CD14-positive monocyte (primary cell): ENCODE measurements at regions not wholly inside any gene's neighbourhood (a gene's known extent, or its start where the extent isn't known, plus 50 kb on each side); places are given as distances from the start of the nearest gene placed in this dataset.

Experiments
- DNase-seq, 3 donors: peaks; one replicate each; pipeline ENCODE4 v3.0.0-alpha.2; 2011 to 2022
- H2AFZ ChIP-seq: 2 replicates; pipeline ENCODE4 v1.6.0; 2012; ENCODE audit warnings: mild to moderate bottlenecking, low read depth, low read length, inconsistent platforms; ENCODE audit not compliant: insufficient read depth, poor library complexity, severe bottlenecking
- H3K27ac ChIP-seq, 2 donors: 1 replicate in 1 of 2; 2 replicates in 1 of 2; pipeline ENCODE4 v1.5.1; 2012 to 2013; ENCODE audit warnings: low read length in 2 of 2, control low read depth in 1 of 2, inconsistent platforms in 1 of 2, low read depth in 1 of 2, mild to moderate bottlenecking in 1 of 2
- H3K27me3 ChIP-seq, 2 donors: one replicate each; pipeline versions ENCODE4 v1.6.0 to v1.6.1; 2011 to 2013; ENCODE audit warnings: low read length in 2 of 2; ENCODE audit not compliant: control insufficient read depth in 2 of 2, insufficient read depth in 2 of 2
- H3K36me3 ChIP-seq, 2 donors: replicated peaks in 1 of 2; 1 replicate in 1 of 2; 2 replicates in 1 of 2; pipeline versions ENCODE4 v1.5.1 to v1.6.1; 2012 to 2013; ENCODE audit warnings: low read length in 2 of 2, control low read depth in 1 of 2, inconsistent platforms in 1 of 2, mild to moderate bottlenecking in 1 of 2; ENCODE audit not compliant: insufficient read depth in 2 of 2, control insufficient read depth in 1 of 2
- H3K4me1 ChIP-seq, 2 donors: 1 replicate in 1 of 2; 2 replicates in 1 of 2; pipeline versions ENCODE4 v1.5.1 to v1.6.1; 2012 to 2013; ENCODE audit warnings: low read length in 2 of 2, control low read depth in 1 of 2, inconsistent platforms in 1 of 2, mild to moderate bottlenecking in 1 of 2, moderate library complexity in 1 of 2; ENCODE audit not compliant: insufficient read depth in 2 of 2, control insufficient read depth in 1 of 2
- H3K4me2 ChIP-seq: replicated peaks from 2 replicates; pipeline ENCODE3; 2012; ENCODE audit warnings: low read length, moderate library complexity, mild to moderate bottlenecking; ENCODE audit not compliant: poor library complexity, severe bottlenecking; ENCODE audit errors: extremely low read depth
- H3K4me3 ChIP-seq, 3 experiments: fragments of 200-600 bp in 1 of 3; sonication (generic) in 1 of 3; replicated peaks in 1 of 3; 1 replicate in 2 of 3; 2 replicates in 1 of 3; pipeline ENCODE4 v1.5.1; 2011 to 2013; ENCODE audit warnings: low read length in 3 of 3, mild to moderate bottlenecking in 3 of 3, control low read depth in 2 of 3, low read depth in 2 of 3, inconsistent platforms in 1 of 3, moderate library complexity in 1 of 3
- H3K79me2 ChIP-seq: 2 replicates; pipeline ENCODE4 v1.6.0; 2012; ENCODE audit warnings: mild to moderate bottlenecking, control low read depth, inconsistent platforms, low read length, moderate library complexity; ENCODE audit not compliant: insufficient read depth
- H3K9ac ChIP-seq: 2 replicates; pipeline ENCODE4 v1.6.0; 2017; ENCODE audit warnings: low read length, mild to moderate bottlenecking; ENCODE audit not compliant: insufficient read depth, poor library complexity, severe bottlenecking
- H3K9me3 ChIP-seq, 2 donors: replicated peaks in 1 of 2; 1 replicate in 1 of 2; 2 replicates in 1 of 2; pipeline versions ENCODE4 v1.5.1 to v1.6.1; 2012 to 2013; ENCODE audit warnings: low read length in 2 of 2, control low read depth in 1 of 2; ENCODE audit not compliant: control insufficient read depth in 1 of 2, insufficient read depth in 1 of 2
- H4K20me1 ChIP-seq: 2 replicates; pipeline ENCODE4 v1.6.0; 2012; ENCODE audit warnings: mild to moderate bottlenecking, low read length, control low read depth, moderate library complexity; ENCODE audit not compliant: insufficient read depth
- H3K27ac Mint-ChIP-seq, 7 donors: one replicate each; pipeline ENCODE4 v1.8.0; 2020; ENCODE audit warnings: mild to moderate bottlenecking in 7 of 7, mixed read lengths in 7 of 7, moderate library complexity in 6 of 7, inconsistent platforms in 2 of 7
- H3K27me3 Mint-ChIP-seq, 3 donors: one replicate each; pipeline ENCODE4 v1.8.0; 2021 to 2022; ENCODE audit warnings: low read depth in 3 of 3, mild to moderate bottlenecking in 3 of 3, mixed read lengths in 3 of 3, moderate library complexity in 3 of 3, inconsistent platforms in 1 of 3
- H3K36me3 Mint-ChIP-seq, 2 donors: one replicate each; pipeline ENCODE4 v1.8.0; 2020; ENCODE audit warnings: mixed read lengths in 2 of 2, inconsistent platforms in 1 of 2, mild to moderate bottlenecking in 1 of 2
- H3K4me1 Mint-ChIP-seq: one replicate; pipeline ENCODE4 v1.8.0; 2020; ENCODE audit warnings: mild to moderate bottlenecking, mixed read lengths
- H3K4me3 Mint-ChIP-seq, 2 donors: one replicate each; pipeline ENCODE4 v1.8.0; 2020; ENCODE audit warnings: mild to moderate bottlenecking in 2 of 2, mixed read lengths in 2 of 2, moderate library complexity in 1 of 2
- H3K9me3 Mint-ChIP-seq, 7 donors: one replicate each; pipeline ENCODE4 v1.8.0; 2020 to 2022; ENCODE audit warnings: mixed read lengths in 7 of 7, mild to moderate bottlenecking in 6 of 7, moderate library complexity in 6 of 7, inconsistent platforms in 2 of 7
- CTCF ChIP-seq: fragments of 200-600 bp; IDR thresholded peaks from one replicate; pipeline ENCODE4 v1.8.0; 2022; ENCODE audit warnings: antibody characterized with exemption, mild to moderate bottlenecking
- WGBS: methylation state at CpG from one replicate; pipeline ENCODE4 v1.1.5; 2013; ENCODE audit warnings: missing lambda C conversion rate; ENCODE audit not compliant: insufficient coverage; 5-methylcytosine and 5-hydroxymethylcytosine counted together
- intact Hi-C, 2 donors: fragments of 100-400 bp; cut with micrococcal nuclease; formaldehyde crosslinking; loops; one replicate each; pipeline versions ENCODE4 v1.15.0 to v1.15.1; 2023

GRCh38 chr2:117738991-117739839 is 75.3 kb upstream of the DDX18 start:
- H3K36me3 ChIP-seq: no peaks in the 10 kb centered on the region

GRCh38 chr2:117745537-117745936 is 69.0 kb upstream of the DDX18 start:
- no peaks in the 10 kb centered on the region for H3K9me3 ChIP-seq
- H3K79me2 ChIP-seq: no peaks in the 10 kb centered on the region
- no peaks in the 10 kb centered on the region for H3K27me3 ChIP-seq
- Mint-ChIP-seq H3K36me3 (no peaks in the 10 kb centered on the region), H3K4me3 (no peak overlapping the region), H3K27me3 (peaks cover 0 to 5% (median 1%) of the 10 kb centered on the region in 3 donors), H3K9me3 (peaks cover 2 to 6% (median 3%) of the 10 kb centered on the region in 7 donors), H3K4me1 (peaks cover 2% of the 10 kb centered on the region), H3K27ac (no peak overlapping the region)
- H3K4me3 ChIP-seq: no peak overlapping the region
- H2AFZ ChIP-seq: no peak overlapping the region
- DNase-seq: no peak
- no peaks in the 10 kb centered on the region for H3K4me1 ChIP-seq
- no peak overlapping the region for H3K27ac ChIP-seq
- H3K9ac ChIP-seq: no peak overlapping the region
- TF ChIP-seq CTCF: no peak
- 73% methylated on average over 5 of the region's 5 CpGs for WGBS
- H3K36me3 ChIP-seq: no peaks in the 10 kb centered on the region
- H4K20me1 ChIP-seq: no peaks in the 10 kb centered on the region
- H3K4me2 ChIP-seq: no peak overlapping the region
- intact Hi-C loops: no loop called here

More at GRCh38 chr2:117738991-117739839, 75.3 kb upstream of the DDX18 start:
- Mint-ChIP-seq H3K27ac (no peak overlapping the region), H3K4me1 (peaks cover 2% of the 10 kb centered on the region), H3K27me3 (peaks cover 0 to 3% (median 1%) of the 10 kb centered on the region in 3 donors), H3K9me3 (peaks cover 2 to 8% (median 4%) of the 10 kb centered on the region in 7 donors), H3K4me3 (no peak overlapping the region), H3K36me3 (no peaks in the 10 kb centered on the region)
- no peak for TF ChIP-seq CTCF
- 56% methylated on average over 1 of the region's 2 CpGs for WGBS
- Histone ChIP-seq H3K79me2 (no peaks in the 10 kb centered on the region), H3K9me3 (no peaks in the 10 kb centered on the region), H3K4me3 (no peak overlapping the region), H3K4me2 (no peak overlapping the region), H2AFZ (no peak overlapping the region), H3K27me3 (no peaks in the 10 kb centered on the region), H3K9ac (no peak overlapping the region), H3K4me1 (no peaks in the 10 kb centered on the region), H4K20me1 (no peaks in the 10 kb centered on the region), H3K27ac (no peak overlapping the region)
- DNase-seq: no peak
- intact Hi-C loops: no loop called here
